Calu3 (cell line): ENCODE measurements at regions not wholly inside any gene's neighbourhood (a gene's known extent, or its start where the extent isn't known, plus 50 kb on each side); places are given as distances from the start of the nearest gene placed in this dataset.

Experiments
- BruUV-seq: library from RNA; stranded (reverse); fragments of 400-500 nt; replicated peaks from 2 replicates; lab custom pipeline; 2021; lab: Mats Ljungman, UMichigan
- CTCF ChIA-PET: fragments of 300-600 bp; sonication (Branson Sonifier 250); formaldehyde crosslinking; loops from one replicate; lab custom pipeline; 2022; ENCODE audit warnings: antibody characterized with exemption; lab: Charles Lee
- DNase-seq: peaks from one replicate; pipeline ENCODE4 v3.0.0; 2022
- H3K27ac Mint-ChIP-seq: one replicate; pipeline ENCODE4 v1.8.0; 2022; ENCODE audit warnings: mixed read lengths; ENCODE audit not compliant: unreplicated experiment
- H3K27me3 Mint-ChIP-seq: one replicate; pipeline ENCODE4 v1.8.0; 2022; ENCODE audit warnings: mixed read lengths; ENCODE audit not compliant: unreplicated experiment
- H3K36me3 Mint-ChIP-seq: one replicate; pipeline ENCODE4 v1.8.0; 2022; ENCODE audit warnings: mild to moderate bottlenecking, moderate library complexity, mixed read lengths; ENCODE audit not compliant: insufficient read depth, unreplicated experiment
- H3K4me1 Mint-ChIP-seq: one replicate; pipeline ENCODE4 v1.8.0; 2022; ENCODE audit warnings: mild to moderate bottlenecking, low read depth, mixed read lengths; ENCODE audit not compliant: unreplicated experiment
- H3K4me3 Mint-ChIP-seq: one replicate; pipeline ENCODE4 v1.8.0; 2022; ENCODE audit warnings: mild to moderate bottlenecking, low read depth, moderate library complexity, mixed read lengths; ENCODE audit not compliant: unreplicated experiment
- H3K9me3 Mint-ChIP-seq: one replicate; pipeline ENCODE4 v1.8.0; 2022; ENCODE audit warnings: low read depth, mixed read lengths; ENCODE audit not compliant: unreplicated experiment
- intact Hi-C: fragments of 100-400 bp; cut with micrococcal nuclease; formaldehyde crosslinking; loops from one replicate; pipeline ENCODE4 v1.10.0; 2022; ENCODE audit not compliant: unreplicated experiment
- TF ChIP-seq, protein P1 (sequence below): fragments of 200-600 bp; IDR thresholded peaks from one replicate; pipeline ENCODE4 v1.8.0; 2022; ENCODE audit warnings: antibody characterized with exemption; ENCODE audit not compliant: unreplicated experiment

DNA sequence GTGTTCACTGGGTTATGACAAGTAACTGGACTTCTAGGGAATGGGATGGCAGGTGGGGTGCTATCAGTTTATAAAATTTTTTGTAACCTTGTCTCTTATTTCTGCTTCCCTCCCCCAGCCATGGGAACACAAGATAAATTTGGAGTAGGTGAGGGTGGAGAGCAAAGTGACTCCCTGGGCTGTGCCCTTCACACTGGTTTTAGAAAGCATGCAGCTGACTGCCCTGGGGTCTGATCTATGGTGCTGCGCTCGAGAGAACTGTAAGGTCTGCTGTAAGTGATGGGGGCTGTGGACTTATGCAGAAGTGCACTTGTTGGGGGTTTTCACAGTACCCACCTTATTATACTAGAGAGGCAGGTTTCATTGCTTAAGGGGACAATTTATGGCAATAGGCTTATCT is 247.7 kb upstream of the DMRT1 start:
- no peak overlapping the region for H3K27ac Mint-ChIP-seq
- intact Hi-C loops: no loop called here
- CTCF ChIA-PET: no interaction called here
- H3K27me3 Mint-ChIP-seq: no peaks in the 10 kb centered on the region
- no peaks in the 10 kb centered on the region for H3K36me3 Mint-ChIP-seq
- TF ChIP-seq, protein P1, sequence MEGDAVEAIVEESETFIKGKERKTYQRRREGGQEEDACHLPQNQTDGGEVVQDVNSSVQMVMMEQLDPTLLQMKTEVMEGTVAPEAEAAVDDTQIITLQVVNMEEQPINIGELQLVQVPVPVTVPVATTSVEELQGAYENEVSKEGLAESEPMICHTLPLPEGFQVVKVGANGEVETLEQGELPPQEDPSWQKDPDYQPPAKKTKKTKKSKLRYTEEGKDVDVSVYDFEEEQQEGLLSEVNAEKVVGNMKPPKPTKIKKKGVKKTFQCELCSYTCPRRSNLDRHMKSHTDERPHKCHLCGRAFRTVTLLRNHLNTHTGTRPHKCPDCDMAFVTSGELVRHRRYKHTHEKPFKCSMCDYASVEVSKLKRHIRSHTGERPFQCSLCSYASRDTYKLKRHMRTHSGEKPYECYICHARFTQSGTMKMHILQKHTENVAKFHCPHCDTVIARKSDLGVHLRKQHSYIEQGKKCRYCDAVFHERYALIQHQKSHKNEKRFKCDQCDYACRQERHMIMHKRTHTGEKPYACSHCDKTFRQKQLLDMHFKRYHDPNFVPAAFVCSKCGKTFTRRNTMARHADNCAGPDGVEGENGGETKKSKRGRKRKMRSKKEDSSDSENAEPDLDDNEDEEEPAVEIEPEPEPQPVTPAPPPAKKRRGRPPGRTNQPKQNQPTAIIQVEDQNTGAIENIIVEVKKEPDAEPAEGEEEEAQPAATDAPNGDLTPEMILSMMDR: no peak
- H3K9me3 Mint-ChIP-seq: no peaks in the 10 kb centered on the region
- no peak for DNase-seq
- peaks cover 29% of the 10 kb centered on the region for H3K4me1 Mint-ChIP-seq
- no peak overlapping the region for H3K4me3 Mint-ChIP-seq
- BruUV-seq: no TSS peak

DNA sequence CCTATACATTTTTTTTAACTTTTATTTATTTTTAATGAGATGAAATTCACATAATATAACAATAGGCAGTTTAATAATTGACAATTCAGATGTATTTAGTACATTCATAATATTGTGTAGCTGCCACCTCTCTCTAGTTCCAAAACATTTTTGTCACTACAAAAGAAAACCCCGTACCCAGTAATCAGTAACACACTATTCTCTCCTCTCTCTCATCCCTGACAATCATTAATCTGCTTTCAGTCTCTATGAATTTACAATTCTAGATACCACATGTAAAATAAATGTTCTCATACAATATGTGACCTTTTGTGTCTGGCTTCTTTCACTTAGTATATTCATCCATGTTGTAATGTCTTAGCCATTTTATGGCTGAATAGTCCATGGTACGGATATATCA is 244.8 kb upstream of the DMRT1 start:
- CTCF ChIA-PET: no interaction called here
- Mint-ChIP-seq H3K4me1 (peaks cover 7% of the 10 kb centered on the region), H3K27me3 (no peaks in the 10 kb centered on the region), H3K36me3 (no peaks in the 10 kb centered on the region), H3K4me3 (no peak overlapping the region), H3K9me3 (no peaks in the 10 kb centered on the region), H3K27ac (no peak overlapping the region)
- intact Hi-C loops: no loop called here
- BruUV-seq: no TSS peak
- TF ChIP-seq, protein P1: no peak
- DNase-seq: no peak

DNA sequence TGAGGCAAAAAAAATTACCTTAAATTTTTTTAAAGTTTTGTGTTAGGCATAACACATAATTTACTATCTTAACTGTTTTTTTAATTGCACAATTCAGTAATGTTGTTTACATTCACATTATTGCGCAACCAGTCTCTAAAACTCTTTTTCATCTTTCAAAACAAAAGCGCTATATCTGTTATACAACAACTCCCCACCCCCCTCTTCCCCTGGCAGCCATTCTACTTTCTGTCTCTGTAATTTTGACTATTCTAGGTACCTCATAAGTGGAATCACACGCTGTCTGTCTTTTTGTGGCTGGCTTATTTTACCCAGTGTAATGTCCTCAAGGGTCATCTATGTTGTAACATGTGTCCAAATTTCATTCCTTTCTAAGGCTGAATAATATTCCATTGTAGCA is 241.5 kb upstream of the DMRT1 start:
- intact Hi-C loops: no loop called here
- Mint-ChIP-seq H3K36me3 (no peaks in the 10 kb centered on the region), H3K27me3 (no peaks in the 10 kb centered on the region), H3K4me1 (no peaks in the 10 kb centered on the region), H3K4me3 (no peak overlapping the region), H3K27ac (no peak overlapping the region), H3K9me3 (no peaks in the 10 kb centered on the region)
- CTCF ChIA-PET: no interaction called here
- BruUV-seq: no TSS peak
- DNase-seq: no peak
- TF ChIP-seq, protein P1: no peak

DNA sequence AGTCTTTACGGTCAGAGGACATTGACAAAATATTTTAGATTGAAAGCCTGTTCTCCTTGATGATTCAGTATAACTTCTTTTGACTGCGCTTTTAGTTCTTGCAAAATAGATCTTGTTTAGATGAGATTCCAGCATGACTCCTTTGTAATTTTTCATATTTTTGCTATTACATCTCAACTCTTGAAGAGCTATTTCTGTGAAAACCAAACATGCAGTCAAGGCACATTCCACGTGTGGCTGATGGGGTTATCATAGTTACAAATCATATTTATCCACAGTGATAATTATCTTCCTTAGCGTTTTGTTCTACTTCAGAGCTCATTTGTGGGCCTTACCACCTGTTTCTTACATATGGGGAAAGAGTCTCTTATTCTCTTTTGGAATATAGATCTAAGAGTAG is 238.8 kb upstream of the DMRT1 start:
- CTCF ChIA-PET: no interaction called here
- no TSS peak for BruUV-seq
- TF ChIP-seq, protein P1: no peak

More for the DNA sequence above, 238.8 kb upstream of the DMRT1 start:
- H3K27me3 Mint-ChIP-seq: no peaks in the 10 kb centered on the region
- H3K36me3 Mint-ChIP-seq: no peaks in the 10 kb centered on the region
- H3K9me3 Mint-ChIP-seq: no peaks in the 10 kb centered on the region
- intact Hi-C loops: no loop called here
- DNase-seq: no peak
- no peaks in the 10 kb centered on the region for H3K4me1 Mint-ChIP-seq
- no peak overlapping the region for H3K27ac Mint-ChIP-seq
- H3K4me3 Mint-ChIP-seq: no peak overlapping the region
